K562 (cell line): ENCODE measurements at regions not wholly inside any gene's neighbourhood (a gene's known extent, or its start where the extent isn't known, plus 50 kb on each side); places are given as distances from the start of the nearest gene placed in this dataset.

Source experiments
- ATAC-seq: fragments of 200-7000 bp; cut with Tn5 transposase; 3 replicates; pipeline ENCODE4 v1.9.1; 2020; ENCODE audit warnings: moderate library complexity
- BruUV-seq: library from RNA; stranded (reverse); fragments of 400-500 nt; replicated peaks from 2 replicates; lab custom pipeline; 2021; lab: Mats Ljungman, UMichigan
- CTCF ChIA-PET: fragments of 300-600 bp; formaldehyde crosslinking; extraction: SDS; loops from one replicate; lab custom pipeline; 2021; ENCODE audit warnings: low intra/inter-chr PET ratio; lab: Yijun Ruan, JAX
- POLR2A ChIA-PET: fragments of 300-600, 350-650 bp; sonication (Branson Sonifier 250); formaldehyde crosslinking; extraction: SDS; loops from one replicate; lab custom pipeline; 2021; ENCODE audit warnings: antibody characterized with exemption, inconsistent platforms; lab: Yijun Ruan, JAX
- DNase-seq, 4 experiments: peaks; one replicate each; pipeline versions ENCODE4 v3.0.0 to v3.0.0-alpha.2; 2011 to 2018; ENCODE audit warnings: low spot score in 3 of 4, mixed read lengths in 3 of 4; ENCODE audit errors: extremely low read depth in 1 of 4
- FAIRE-seq: peaks from 2 replicates; lab custom pipeline; 2011; peaks lifted over from hg19 to GRCh38; lab: Jason Lieb, UNC
- H2AFZ ChIP-seq: 2 replicates; pipeline ENCODE4 v1.6.0; 2011; ENCODE audit warnings: low read depth, low read length, control low read depth, inconsistent platforms
- H3K27ac ChIP-seq: fragments of 200-600 bp; 3 replicates; pipeline ENCODE4 v1.8.0; 2011; ENCODE audit warnings: low read depth, mild to moderate bottlenecking, control low read depth, inconsistent platforms, low read length, moderate library complexity, mixed read lengths; ENCODE audit errors: extremely low read depth
- H3K27me3 ChIP-seq, 2 experiments: fragments of 300-600 bp in 1 of 2; 2 replicates in 1 of 2; 3 replicates in 1 of 2; pipeline versions ENCODE4 v1.6.0 to v1.8.0; 2011; ENCODE audit warnings: inconsistent platforms in 2 of 2, low read length in 2 of 2, mild to moderate bottlenecking in 1 of 2, mixed read lengths in 1 of 2, moderate library complexity in 1 of 2; ENCODE audit not compliant: control insufficient read depth in 2 of 2, insufficient read depth in 2 of 2
- H3K36me3 ChIP-seq: fragments of 300-600 bp; 3 replicates; pipeline ENCODE4 v1.8.0; 2011; ENCODE audit warnings: mild to moderate bottlenecking, low read length, inconsistent platforms; ENCODE audit not compliant: control insufficient read depth, insufficient read depth
- H3K4me1 ChIP-seq, 2 experiments: fragments of 200-600 bp in 1 of 2; replicated peaks in 1 of 2; 2 replicates in 1 of 2; 3 replicates in 1 of 2; pipeline versions ENCODE4 v1.5.1 to v1.8.0; 2011; ENCODE audit warnings: inconsistent platforms in 2 of 2, low read length in 2 of 2, mild to moderate bottlenecking in 1 of 2, mixed read lengths in 1 of 2, moderate library complexity in 1 of 2; ENCODE audit not compliant: control insufficient read depth in 2 of 2, insufficient read depth in 2 of 2
- H3K4me2 ChIP-seq: 2 replicates; pipeline ENCODE4 v1.6.1; 2011; ENCODE audit warnings: low read length, control low read depth, inconsistent platforms, mixed read lengths; ENCODE audit not compliant: insufficient read depth
- H3K4me3 ChIP-seq: fragments of 200-600 bp; sonication (generic), shearing (Covaris generic); 2 replicates; pipeline ENCODE4 v1.5.1; 2016; ENCODE audit warnings: control low read depth, inconsistent platforms
- H3K79me2 ChIP-seq: fragments of 200-600 bp; 3 replicates; pipeline ENCODE4 v1.8.0; 2011; ENCODE audit warnings: low read length, inconsistent platforms; ENCODE audit not compliant: control insufficient read depth, insufficient read depth
- H3K9ac ChIP-seq, 2 experiments: 2 replicates each; pipeline versions ENCODE4 v1.6.0 to v1.6.1; 2011; ENCODE audit warnings: low read depth in 2 of 2, low read length in 2 of 2, control low read depth in 1 of 2, inconsistent platforms in 1 of 2, mild to moderate bottlenecking in 1 of 2, mixed read lengths in 1 of 2; ENCODE audit not compliant: insufficient read depth in 1 of 2
- H3K9me1 ChIP-seq: one replicate; pipeline ENCODE4 v1.6.0; 2011; ENCODE audit warnings: inconsistent platforms, mild to moderate bottlenecking, low read length, moderate library complexity; ENCODE audit not compliant: control insufficient read depth, insufficient read depth
- H3K9me3 ChIP-seq: replicated peaks from 2 replicates; pipeline ENCODE4 v1.5.1; 2011; ENCODE audit warnings: low read depth, low read length, inconsistent platforms; ENCODE audit not compliant: control insufficient read depth, insufficient read depth
- H4K20me1 ChIP-seq: replicated peaks from 2 replicates; pipeline ENCODE4 v1.6.1; 2011; ENCODE audit warnings: low read length, inconsistent platforms, mixed read lengths; ENCODE audit not compliant: control insufficient read depth, insufficient read depth
- BCOR ChIP-seq: fragments of 450-650 bp; IDR thresholded peaks from 2 replicates; pipeline ENCODE4 v1.6.1; 2016
- IRF1 ChIP-seq: sonication (generic); formaldehyde crosslinking; IDR thresholded peaks from 2 replicates; pipeline ENCODE4 v1.8.0; 2022; ENCODE audit warnings: missing genetic modification reagents, mild to moderate bottlenecking, borderline replicate concordance
- PKNOX1 ChIP-seq: fragments of 450-650 bp; IDR thresholded peaks from 2 replicates; pipeline ENCODE4 v1.6.1; 2016
- TGIF2 ChIP-seq: sonication (generic); formaldehyde crosslinking; IDR thresholded peaks from 2 replicates; pipeline ENCODE4 v1.8.1; 2022; ENCODE audit warnings: mild to moderate bottlenecking, missing genetic modification reagents, moderate library complexity
- ZNF224 ChIP-seq: sonication (generic); formaldehyde crosslinking; IDR thresholded peaks from 2 replicates; pipeline ENCODE4 v1.8.0; 2022; ENCODE audit warnings: mild to moderate bottlenecking, missing genetic modification reagents
- ZNF3 ChIP-seq: fragments of 250-450 bp; sonication (Bioruptor Pico); IDR thresholded peaks from 2 replicates; pipeline ENCODE4 v1.5.0; 2021; ENCODE audit warnings: mild to moderate bottlenecking, moderate library complexity
- WGBS: fragments of 100-300 bp; shearing (Covaris generic); methylation state at CpG from one replicate; pipeline ENCODE4 v1.1.6; 2016; ENCODE audit warnings: low coverage, mixed read lengths; ENCODE audit not compliant: insufficient coverage; ENCODE audit errors: missing lambda C conversion rate; 5-methylcytosine and 5-hydroxymethylcytosine counted together
- in situ Hi-C: fragments of 300-500 bp; cut with MboI; formaldehyde crosslinking; loops from 4 replicates; pipeline ENCODE4 v1.15.0; 2018; ENCODE audit warnings: inconsistent platforms, mixed read lengths
- intact Hi-C: fragments of 100-400 bp; cut with micrococcal nuclease; formaldehyde crosslinking; loops from 2 replicates; pipeline ENCODE4 v1.14.2; 2022

GRCh38 chr7:156459067-156459466 is 181.5 kb upstream of the RNF32 start:
- H3K27me3 ChIP-seq, result peaks cover 73 to 84% of the 10 kb centered on the region in 2 experiments
- ATAC-seq (no peak), DNase-seq (no peak), FAIRE-seq (no peak)
- H3K79me2 ChIP-seq, result no peaks in the 10 kb centered on the region
- POLR2A ChIA-PET, result interaction anchor here (0.6 to 1.2 kb wide), 3 partner anchors 9 to 297 kb away, joined by 3 to 4 read pairs (median 3); no protein-coding TSS in a partner anchor
- no TSS peak for BruUV-seq
- no peak overlapping the region for H2AFZ ChIP-seq
- TF ChIP-seq PKNOX1 (peak; percentile 62; the same call in 1 of the 2 replicates), IRF1 (no peak), ZNF224 (CRISPR knock-in tag) (no peak), TGIF2 (CRISPR knock-in tag) (no peak), BCOR (no peak), ZNF3 (no peak)
- WGBS, result 5% methylated on average over 1 of the region's 1 CpG
- intact Hi-C loops, result no loop called here
- H3K9me1 ChIP-seq, result no peaks in the 10 kb centered on the region
- H3K4me1 ChIP-seq, result no peaks in the 10 kb centered on the region
- H3K9me3 ChIP-seq, result no peaks in the 10 kb centered on the region
- CTCF ChIA-PET, result no interaction called here
- no peak overlapping the region for H3K4me3 ChIP-seq
- in situ Hi-C loops, result loop anchor here (10.0 kb wide), 1 partner anchor 384 kb away; no protein-coding TSS in a partner anchor
- peaks cover 8% of the 10 kb centered on the region for H4K20me1 ChIP-seq
- H3K27ac ChIP-seq, result no peak overlapping the region
- no peak overlapping the region for H3K9ac ChIP-seq
- H3K4me2 ChIP-seq, result no peak overlapping the region
- H3K36me3 ChIP-seq, result no peaks in the 10 kb centered on the region
